HFFc6 (cell line): ENCODE measurements at regions not wholly inside any gene's neighbourhood (a gene's known extent, or its start where the extent isn't known, plus 50 kb on each side); places are given as distances from the start of the nearest gene placed in this dataset.
"Not testable (repeated sequence)": the region's sequence is repeated elsewhere in the genome, so short reads cannot be mapped to it uniquely, and the experiment has no call there.

Source experiments
- DNase-seq: peaks from one replicate; pipeline ENCODE4 v3.0.0-alpha.2; 2018
- H3K27ac Mint-ChIP-seq: 2 replicates; pipeline ENCODE4 v1.8.0; 2020; ENCODE audit warnings: mild to moderate bottlenecking, mixed read lengths
- H3K27me3 Mint-ChIP-seq: 2 replicates; pipeline ENCODE4 v1.8.0; 2021; ENCODE audit warnings: mild to moderate bottlenecking, moderate library complexity, mixed read lengths; ENCODE audit not compliant: insufficient read depth
- H3K36me3 Mint-ChIP-seq: 2 replicates; pipeline ENCODE4 v1.8.0; 2021; ENCODE audit warnings: low read depth, mixed read lengths
- H3K4me1 Mint-ChIP-seq: 2 replicates; pipeline ENCODE4 v1.8.0; 2020; ENCODE audit warnings: low read depth, mixed read lengths
- H3K4me3 Mint-ChIP-seq: 2 replicates; pipeline ENCODE4 v1.8.0; 2020; ENCODE audit warnings: mild to moderate bottlenecking, moderate library complexity, mixed read lengths
- H3K9me3 Mint-ChIP-seq: 2 replicates; pipeline ENCODE4 v1.8.0; 2020; ENCODE audit warnings: mild to moderate bottlenecking, mixed read lengths
- CTCF ChIP-seq: fragments of 200-600 bp; sonication (generic); IDR thresholded peaks from 2 replicates; pipeline ENCODE4 v1.5.0; 2021; ENCODE audit warnings: antibody characterized with exemption, mild to moderate bottlenecking

GRCh38 chr20:12936524-12936923, 72.2 kb upstream of the SPTLC3 start:
- no peak overlapping the region for H3K27ac Mint-ChIP-seq

GRCh38 chr20:12941025-12941424, 67.7 kb upstream of the SPTLC3 start:
- Mint-ChIP-seq H3K27me3 (no peaks in the 10 kb centered on the region), H3K27ac (no peak overlapping the region), H3K4me3 (no peak overlapping the region), H3K9me3 (peaks cover 12% of the 10 kb centered on the region), H3K4me1 (no peaks in the 10 kb centered on the region), H3K36me3 (no peaks in the 10 kb centered on the region)
- no peak for DNase-seq
- TF ChIP-seq CTCF, result no peak

More at GRCh38 chr20:12936524-12936923, 72.2 kb upstream of the SPTLC3 start:
- H3K4me1 Mint-ChIP-seq, result no peaks in the 10 kb centered on the region
- no peak for DNase-seq
- H3K36me3 Mint-ChIP-seq, result no peaks in the 10 kb centered on the region
- no peak overlapping the region for H3K4me3 Mint-ChIP-seq
- H3K9me3 Mint-ChIP-seq, result peaks cover 10% of the 10 kb centered on the region
- TF ChIP-seq CTCF, result no peak
- peaks cover 2% of the 10 kb centered on the region for H3K27me3 Mint-ChIP-seq

GRCh38 chr20:12942123-12942522, 66.6 kb upstream of the SPTLC3 start:
- Mint-ChIP-seq H3K4me3 (no peak overlapping the region), H3K27me3 (no peaks in the 10 kb centered on the region), H3K4me1 (no peaks in the 10 kb centered on the region), H3K36me3 (no peaks in the 10 kb centered on the region), H3K27ac (no peak overlapping the region), H3K9me3 (peaks cover 12% of the 10 kb centered on the region)
- no peak for TF ChIP-seq CTCF
- no peak for DNase-seq

GRCh38 chr20:12946789-12947188, 62.0 kb upstream of the SPTLC3 start:
- H3K9me3 Mint-ChIP-seq, result peaks cover 26% of the 10 kb centered on the region
- TF ChIP-seq CTCF, result no peak
- no peak overlapping the region for H3K4me3 Mint-ChIP-seq
- H3K36me3 Mint-ChIP-seq, result no peaks in the 10 kb centered on the region
- DNase-seq, result no peak
- H3K27ac Mint-ChIP-seq, result no peak overlapping the region
- H3K27me3 Mint-ChIP-seq, result peaks cover 3% of the 10 kb centered on the region; the same call in 1 of the 2 replicates
- H3K4me1 Mint-ChIP-seq, result no peaks in the 10 kb centered on the region

GRCh38 chr20:12947691-12948090, 61.1 kb upstream of the SPTLC3 start:
- no peak for DNase-seq
- Mint-ChIP-seq H3K27ac (no peak overlapping the region), H3K9me3 (peaks cover 17% of the 10 kb centered on the region), H3K4me3 (no peak overlapping the region), H3K36me3 (no peaks in the 10 kb centered on the region), H3K27me3 (peaks cover 3% of the 10 kb centered on the region; the same call in 1 of the 2 replicates), H3K4me1 (no peaks in the 10 kb centered on the region)
- no peak for TF ChIP-seq CTCF

- TF ChIP-seq CTCF, result no peak
- H3K4me3 Mint-ChIP-seq, result no peak overlapping the region
- H3K27me3 Mint-ChIP-seq, result peaks cover 3% of the 10 kb centered on the region; the same call in 1 of the 2 replicates
Measured at GRCh38 chr20:12949429-12949980, 59.3 kb upstream of the SPTLC3 start.

GRCh38 chr20:12954254-12954653, 54.5 kb upstream of the SPTLC3 start:
- not testable (repeated sequence) for H3K27ac Mint-ChIP-seq, H3K4me1 Mint-ChIP-seq, H3K27me3 Mint-ChIP-seq, DNase-seq, H3K4me3 Mint-ChIP-seq, H3K36me3 Mint-ChIP-seq
- H3K9me3 Mint-ChIP-seq, result peaks cover 30% of the 10 kb centered on the region

More at GRCh38 chr20:12949429-12949980, 59.3 kb upstream of the SPTLC3 start:
- peaks cover 22% of the 10 kb centered on the region for H3K9me3 Mint-ChIP-seq
- no peaks in the 10 kb centered on the region for H3K4me1 Mint-ChIP-seq
- no peak overlapping the region for H3K27ac Mint-ChIP-seq
- no peak for DNase-seq
- no peaks in the 10 kb centered on the region for H3K36me3 Mint-ChIP-seq
